Tibial nerve (tissue), 4 donors: ENCODE measurements at regions not wholly inside any gene's neighbourhood (a gene's known extent, or its start where the extent isn't known, plus 50 kb on each side); places are given as distances from the start of the nearest gene placed in this dataset. TPM values are rescaled to one million over a fixed set of nuclear protein-coding genes. Genes with fewer than 3 reads are reported as not detected.

Source experiments
- DNase-seq, 2 donors: peaks; one replicate each; pipeline ENCODE4 v3.0.0-alpha.2; 2019; ENCODE audit warnings: low spot score in 2 of 2
- H3K27ac ChIP-seq, 4 donors: fragments of 200-600 bp; sonication (generic) in 3 of 4; one replicate each; pipeline ENCODE4 v1.5.1; 2017 to 2019; ENCODE audit warnings: mild to moderate bottlenecking in 1 of 4
- H3K27me3 ChIP-seq, 2 donors: fragments of 200-600 bp; sonication (generic) in 1 of 2; one replicate each; pipeline versions ENCODE4 v1.5.1 to v1.6.0; 2017 to 2019
- H3K36me3 ChIP-seq, 3 donors: fragments of 200-600 bp; sonication (generic); one replicate each; pipeline ENCODE4 v1.5.1; 2018 to 2019
- H3K4me1 ChIP-seq, 4 donors: fragments of 200-600 bp; sonication (generic) in 3 of 4; one replicate each; pipeline ENCODE4 v1.5.1; 2017 to 2019
- H3K4me3 ChIP-seq, 4 donors: fragments of 200-600 bp; sonication (generic) in 3 of 4; one replicate each; pipeline ENCODE4 v1.5.1; 2017 to 2019; ENCODE audit warnings: mild to moderate bottlenecking in 1 of 4, moderate library complexity in 1 of 4
- H3K9me3 ChIP-seq, 4 donors: fragments of 200-600 bp; sonication (generic) in 3 of 4; one replicate each; pipeline ENCODE4 v1.5.1; 2017 to 2019
- EP300 ChIP-seq, 2 donors: sonication (generic); formaldehyde crosslinking; IDR thresholded peaks; one replicate each; pipeline ENCODE4 v1.6.1; 2017; ENCODE audit warnings: antibody characterized with exemption in 2 of 2, mild to moderate bottlenecking in 1 of 2
- POLR2A ChIP-seq, 2 donors: fragments of 450-650 bp; IDR thresholded peaks; one replicate each; pipeline ENCODE4 v1.6.1; 2017; ENCODE audit warnings: antibody characterized with exemption in 2 of 2, mild to moderate bottlenecking in 2 of 2, moderate library complexity in 2 of 2
- WGBS, 2 donors: methylation state at CpG; one replicate each; pipeline ENCODE4 v1.1.5; 2018; 5-methylcytosine and 5-hydroxymethylcytosine counted together
- small RNA-seq: library from RNA; depleted of rRNA; stranded (forward); fragments of <200 nt; gene quantifications from one replicate; pipeline ENCODE3, GENCODE V24; 2016
- TF ChIP-seq, protein P1 (sequence below), 5 experiments: fragments of 200-600 bp in 3 of 5; fragments of 450-650 bp in 2 of 5; sonication (generic) in 3 of 5; IDR thresholded peaks; one replicate each; pipeline ENCODE4 v1.5.1; 2016 to 2019; ENCODE audit warnings: antibody characterized with exemption in 5 of 5, mild to moderate bottlenecking in 3 of 5, moderate library complexity in 2 of 5

DNA sequence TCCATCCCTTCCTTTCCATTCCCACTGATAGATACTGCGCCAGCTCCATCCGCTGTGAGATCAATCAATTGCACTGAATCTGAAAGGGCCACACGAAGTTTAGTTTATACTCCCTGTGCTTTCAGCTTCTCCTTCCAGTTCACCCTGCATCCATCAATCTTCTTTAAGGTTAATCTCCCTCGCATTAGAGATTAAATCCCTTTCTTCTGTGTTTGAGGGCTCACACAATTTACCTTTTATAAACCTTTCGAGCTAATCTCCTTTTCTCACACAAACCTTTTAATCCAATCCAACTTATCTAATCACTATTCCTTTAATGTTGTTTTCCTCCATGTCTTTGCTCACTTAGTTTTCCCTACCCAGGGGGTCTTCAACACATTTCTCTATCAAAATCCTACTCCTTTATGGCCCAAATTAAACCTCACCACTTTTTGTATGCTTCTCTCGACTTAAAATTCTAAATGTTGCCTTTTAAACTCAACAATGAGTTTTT lies 64.6 kb upstream of the HAPLN1 start:
- H3K9me3 ChIP-seq = no peaks in the 10 kb centered on the region
- WGBS, 2 donors = 67 to 85% methylated on average over 6 of the region's 6 CpGs
- no peak for DNase-seq
- no peak overlapping the region for H3K27ac ChIP-seq
- H3K36me3 ChIP-seq = no peaks in the 10 kb centered on the region
- TF ChIP-seq, protein P1, sequence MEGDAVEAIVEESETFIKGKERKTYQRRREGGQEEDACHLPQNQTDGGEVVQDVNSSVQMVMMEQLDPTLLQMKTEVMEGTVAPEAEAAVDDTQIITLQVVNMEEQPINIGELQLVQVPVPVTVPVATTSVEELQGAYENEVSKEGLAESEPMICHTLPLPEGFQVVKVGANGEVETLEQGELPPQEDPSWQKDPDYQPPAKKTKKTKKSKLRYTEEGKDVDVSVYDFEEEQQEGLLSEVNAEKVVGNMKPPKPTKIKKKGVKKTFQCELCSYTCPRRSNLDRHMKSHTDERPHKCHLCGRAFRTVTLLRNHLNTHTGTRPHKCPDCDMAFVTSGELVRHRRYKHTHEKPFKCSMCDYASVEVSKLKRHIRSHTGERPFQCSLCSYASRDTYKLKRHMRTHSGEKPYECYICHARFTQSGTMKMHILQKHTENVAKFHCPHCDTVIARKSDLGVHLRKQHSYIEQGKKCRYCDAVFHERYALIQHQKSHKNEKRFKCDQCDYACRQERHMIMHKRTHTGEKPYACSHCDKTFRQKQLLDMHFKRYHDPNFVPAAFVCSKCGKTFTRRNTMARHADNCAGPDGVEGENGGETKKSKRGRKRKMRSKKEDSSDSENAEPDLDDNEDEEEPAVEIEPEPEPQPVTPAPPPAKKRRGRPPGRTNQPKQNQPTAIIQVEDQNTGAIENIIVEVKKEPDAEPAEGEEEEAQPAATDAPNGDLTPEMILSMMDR (IDR thresholded peaks at IDR 0.05) = no peak
- TF ChIP-seq POLR2A (IDR thresholded peaks at IDR 0.05) (no peak), EP300 (IDR thresholded peaks at IDR 0.05) (no peak)
- H3K27me3 ChIP-seq = no peaks in the 10 kb centered on the region
- H3K4me3 ChIP-seq = no peak overlapping the region
- no peaks in the 10 kb centered on the region for H3K4me1 ChIP-seq

DNA sequence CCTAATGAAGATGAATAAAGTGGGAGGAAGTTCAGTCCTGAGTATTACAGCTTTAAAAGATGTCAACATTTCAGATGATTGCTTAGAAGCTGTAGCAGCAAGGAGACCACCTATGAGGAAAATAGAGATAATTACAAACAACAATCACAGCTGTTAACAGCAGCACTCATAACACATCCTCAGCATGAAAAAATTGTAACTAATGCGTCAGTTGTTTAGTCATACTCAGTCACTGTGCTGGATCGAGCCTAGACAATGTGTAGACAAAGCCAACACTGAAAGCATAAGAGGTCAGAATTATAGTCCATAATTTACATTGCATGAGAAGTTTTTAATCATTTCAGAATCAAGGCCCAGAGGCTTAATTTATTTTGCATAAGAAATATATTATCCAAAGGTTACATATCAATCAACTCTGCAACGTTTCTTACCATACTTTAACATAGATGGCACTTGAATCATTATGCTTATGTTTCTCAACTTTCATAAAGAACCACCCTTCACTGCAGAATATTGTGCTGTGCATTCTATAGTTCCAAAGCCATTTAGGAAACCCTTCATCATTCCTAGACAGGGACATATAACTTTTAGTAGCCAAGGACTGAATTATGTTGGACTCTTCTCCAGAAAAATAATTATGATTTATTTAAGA lies 60.2 kb upstream of the HAPLN1 start:
- WGBS, 2 donors = 72 to 73% methylated on average over 3 of the region's 3 CpGs
- no peaks in the 10 kb centered on the region for H3K27me3 ChIP-seq
- TF ChIP-seq POLR2A (IDR thresholded peaks at IDR 0.05) = no peak
- TF ChIP-seq, protein P1 (IDR thresholded peaks at IDR 0.05) = no peak
- TF ChIP-seq EP300 (IDR thresholded peaks at IDR 0.05) = no peak
- no peaks in the 10 kb centered on the region for H3K4me1 ChIP-seq
- no peaks in the 10 kb centered on the region for H3K9me3 ChIP-seq
- no peak overlapping the region for H3K27ac ChIP-seq
- no peak for DNase-seq
- no peaks in the 10 kb centered on the region for H3K36me3 ChIP-seq
- no peak overlapping the region for H3K4me3 ChIP-seq

DNA sequence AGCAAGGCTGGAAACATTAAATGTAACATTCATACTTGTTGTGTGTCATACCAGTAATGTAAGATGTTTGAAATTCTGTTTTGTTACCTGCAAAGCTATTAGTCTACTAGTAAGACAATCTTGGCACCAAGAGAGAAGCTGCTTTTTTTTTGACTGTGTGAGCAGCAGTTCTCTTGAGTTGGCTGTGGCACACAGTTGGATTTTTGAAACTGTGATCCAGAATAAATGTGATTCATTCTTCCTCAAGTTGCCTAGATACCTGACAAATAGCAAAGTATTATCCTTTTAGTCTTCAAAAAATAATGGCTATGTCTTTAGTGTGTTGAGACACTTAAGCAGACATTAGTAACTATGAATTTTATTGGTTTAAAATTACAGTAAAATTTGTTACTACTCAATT lies 57.2 kb upstream of the HAPLN1 start:
- TF ChIP-seq POLR2A (IDR thresholded peaks at IDR 0.05) (no peak), EP300 (IDR thresholded peaks at IDR 0.05) (no peak)
- TF ChIP-seq, protein P1 (IDR thresholded peaks at IDR 0.05) = no peak
- no peak overlapping the region for H3K4me3 ChIP-seq
- no peak for DNase-seq

DNA sequence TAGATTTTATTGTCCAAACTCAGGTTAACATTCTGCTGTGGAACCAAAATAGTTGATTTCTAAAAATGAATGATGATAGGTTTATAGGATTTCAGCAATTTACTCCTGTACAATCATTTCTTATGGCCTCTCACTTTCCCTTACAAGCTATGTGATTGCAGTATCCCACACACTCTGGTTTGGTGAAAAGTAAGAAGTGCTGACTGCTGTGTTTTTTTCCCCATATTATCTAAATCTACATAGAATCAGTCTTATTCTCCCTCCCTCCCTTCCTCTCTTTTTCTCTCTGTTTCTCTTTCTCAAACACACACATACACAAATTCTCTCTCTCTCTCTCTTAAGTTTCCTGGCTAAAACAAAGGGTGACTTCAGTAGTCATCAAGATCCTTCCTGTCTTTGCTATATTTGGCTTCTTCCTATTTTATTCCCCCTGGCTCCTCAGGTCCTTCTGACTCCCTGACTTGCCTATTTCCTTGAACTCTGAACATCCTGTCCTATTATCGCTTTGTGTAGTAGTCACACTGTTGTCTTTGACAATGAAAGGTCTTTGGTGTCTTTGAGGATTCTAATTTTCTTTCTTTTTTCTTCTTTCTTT lies 55.9 kb upstream of the HAPLN1 start:
- 44 to 74% methylated on average over 1 of the region's 1 CpG for WGBS, 2 donors
- Histone ChIP-seq H3K27ac (no peak overlapping the region), H3K27me3 (no peaks in the 10 kb centered on the region), H3K4me1 (no peaks in the 10 kb centered on the region), H3K4me3 (no peak overlapping the region), H3K36me3 (no peaks in the 10 kb centered on the region), H3K9me3 (no peaks in the 10 kb centered on the region)
- no peak for DNase-seq
- TF ChIP-seq POLR2A (IDR thresholded peaks at IDR 0.05) (no peak), EP300 (IDR thresholded peaks at IDR 0.05) (no peak)
- TF ChIP-seq, protein P1 (IDR thresholded peaks at IDR 0.05) = no peak

More for the DNA sequence above, 57.2 kb upstream of the HAPLN1 start:
- H3K27ac ChIP-seq = no peak overlapping the region
- H3K9me3 ChIP-seq = no peaks in the 10 kb centered on the region
- no peaks in the 10 kb centered on the region for H3K4me1 ChIP-seq
- no peaks in the 10 kb centered on the region for H3K27me3 ChIP-seq
- H3K36me3 ChIP-seq = no peaks in the 10 kb centered on the region

Small RNA genes lying in the stretch of these regions (small RNA-seq; reads per million reads assigned to genes)
- gene RNU4-11P = not detected
